ENCODE measurements at regions not wholly inside any gene's neighbourhood (a gene's known extent, or its start where the extent isn't known, plus 50 kb on each side); places are given as distances from the start of the nearest gene placed in this dataset.
A peak's percentile ranks its signal among the peaks of the same experiment; 100 is the strongest.

DNA sequence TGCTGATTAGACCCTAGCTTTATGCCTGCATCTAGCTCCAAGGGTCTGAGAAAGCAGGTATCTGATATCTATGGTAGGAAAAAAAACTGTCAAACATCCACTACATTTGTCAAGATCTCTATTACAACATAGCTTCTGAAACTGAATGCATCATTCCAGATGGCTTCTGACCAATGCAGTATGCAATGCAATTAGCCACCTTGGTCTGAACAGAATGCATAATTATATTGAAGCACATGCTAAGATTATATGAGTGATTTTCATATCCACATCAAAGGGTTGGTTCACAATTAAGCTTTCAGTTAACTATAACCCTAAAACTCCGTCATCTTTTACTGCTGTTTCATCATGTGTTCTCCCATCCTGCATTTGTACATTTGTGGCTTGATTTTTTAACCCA is 271.4 kb downstream of the POLR1F start:
- no peak for DNase-seq

DNA sequence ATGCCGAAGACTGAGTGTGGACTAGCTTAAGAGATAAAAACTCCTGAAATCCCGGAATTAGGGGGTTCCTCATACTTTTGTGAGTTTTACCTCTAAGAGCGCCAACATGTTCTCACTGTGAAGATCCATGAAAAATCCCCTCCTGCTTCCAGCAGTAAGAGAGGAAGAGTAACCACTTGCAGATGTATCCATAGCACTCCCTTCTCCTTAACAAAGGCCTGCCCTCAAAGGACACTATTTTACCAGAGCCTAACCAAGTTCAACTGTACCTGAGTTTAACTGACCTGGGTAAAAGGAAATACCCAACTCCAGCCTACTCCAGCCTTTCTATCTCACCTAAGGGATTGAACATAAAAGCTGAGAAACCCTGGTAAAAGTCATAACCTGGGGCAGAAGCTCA is 280.9 kb downstream of the POLR1F start:
- no peak for DNase-seq

DNA sequence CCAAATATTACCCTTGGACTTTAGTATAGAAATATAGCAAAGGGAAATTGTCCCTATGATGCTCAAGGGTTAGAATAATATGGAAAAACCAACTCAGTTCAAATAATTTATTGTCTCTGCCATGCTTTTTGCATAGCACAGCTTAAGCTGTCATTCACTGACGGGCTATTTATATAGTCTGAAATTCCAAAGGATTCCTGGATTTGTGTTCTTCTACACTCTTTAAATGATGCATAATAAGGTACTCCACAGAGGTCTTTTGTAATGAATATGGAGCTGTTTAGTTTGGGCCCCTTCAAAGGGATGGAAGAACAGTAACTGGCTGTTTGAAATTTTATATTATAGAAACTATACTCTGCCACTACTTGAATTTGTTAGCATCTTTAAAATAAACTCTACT is 276.6 kb upstream of the FERD3L start:
- no peak for DNase-seq

DNA sequence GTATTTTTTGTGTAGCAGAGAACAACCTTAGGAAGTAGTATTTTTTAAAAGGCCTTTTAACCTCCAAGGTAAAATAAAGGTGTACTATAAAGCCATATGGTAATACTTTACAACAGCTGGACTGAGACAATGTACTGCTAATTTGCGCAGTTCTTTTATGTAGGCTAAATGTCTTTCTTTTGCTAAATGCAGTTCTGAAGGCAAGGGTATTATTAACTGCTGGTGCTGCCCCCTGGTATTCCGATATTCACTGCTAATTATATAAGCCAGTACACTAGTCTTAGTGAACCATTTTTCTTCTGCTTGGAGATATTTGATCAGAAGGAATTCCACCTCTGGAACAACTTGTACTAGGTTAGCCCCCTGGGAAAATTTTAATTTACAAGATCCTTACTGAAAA is 272.0 kb upstream of the FERD3L start:
- no peak for DNase-seq

DNA sequence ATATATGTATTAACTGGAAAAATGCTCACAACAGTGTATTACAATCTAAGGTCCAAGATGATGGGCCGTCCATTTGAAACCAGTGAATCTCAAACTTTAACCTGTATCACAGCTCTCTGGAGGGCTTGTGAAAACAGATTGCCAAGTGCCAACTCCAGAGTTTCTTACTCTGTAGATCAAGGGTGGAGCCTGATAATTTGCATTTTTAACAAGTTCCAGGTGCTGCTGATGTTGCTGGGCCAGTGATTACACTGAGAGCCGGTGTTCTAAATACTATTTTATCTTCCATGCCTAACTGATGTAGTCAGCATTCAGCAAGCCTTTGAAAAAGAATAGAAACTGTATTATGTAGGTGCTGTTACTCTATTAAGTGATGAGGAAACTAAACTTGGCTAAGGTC is 269.9 kb upstream of the FERD3L start:
- DNase-seq: no peak

DNA sequence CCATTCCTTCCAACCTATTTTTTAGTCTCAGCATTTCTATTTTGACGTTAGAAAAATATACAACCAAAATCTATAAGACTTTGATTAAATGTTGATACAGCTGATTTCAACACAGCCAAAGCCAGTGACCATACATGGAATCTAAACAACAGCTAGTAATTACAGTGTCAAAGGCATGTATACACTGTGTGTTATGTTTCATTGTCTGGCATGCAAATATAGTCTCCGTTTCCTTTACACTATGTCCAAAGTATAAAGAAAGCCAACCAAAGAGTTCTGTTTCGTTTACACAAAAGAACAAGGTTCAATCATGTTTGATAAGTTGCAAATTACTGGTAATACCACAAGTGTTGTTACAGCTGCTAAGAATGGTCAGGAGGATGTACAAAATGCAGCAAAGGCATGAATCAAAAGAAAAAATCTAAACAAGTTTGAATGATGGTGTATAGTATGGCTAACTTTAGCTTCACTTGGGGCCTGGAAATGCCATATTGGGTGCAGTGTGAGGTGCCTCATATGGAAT is 268.3 kb upstream of the FERD3L start:
- DNase-seq: no peak

DNA sequence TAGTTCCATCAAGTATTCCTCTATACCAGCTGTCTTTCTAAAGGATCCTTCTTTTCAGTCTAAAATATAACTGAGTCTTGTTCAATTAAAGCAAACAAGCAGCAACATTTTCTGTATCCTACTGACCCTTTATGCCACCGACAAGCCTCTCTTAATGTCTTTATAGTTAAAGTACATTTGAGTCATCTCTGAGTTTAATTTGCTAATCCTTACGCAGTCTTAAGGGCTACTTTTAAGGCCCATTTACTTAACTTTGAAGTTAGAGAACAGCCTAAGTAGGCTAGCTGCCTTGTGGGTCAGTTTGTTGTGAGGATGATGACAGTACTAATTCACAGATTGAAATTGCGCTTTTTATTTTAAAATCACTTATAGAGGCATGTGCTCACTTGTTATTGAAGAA is 265.5 kb upstream of the FERD3L start:
- DNase-seq: no peak

DNA sequence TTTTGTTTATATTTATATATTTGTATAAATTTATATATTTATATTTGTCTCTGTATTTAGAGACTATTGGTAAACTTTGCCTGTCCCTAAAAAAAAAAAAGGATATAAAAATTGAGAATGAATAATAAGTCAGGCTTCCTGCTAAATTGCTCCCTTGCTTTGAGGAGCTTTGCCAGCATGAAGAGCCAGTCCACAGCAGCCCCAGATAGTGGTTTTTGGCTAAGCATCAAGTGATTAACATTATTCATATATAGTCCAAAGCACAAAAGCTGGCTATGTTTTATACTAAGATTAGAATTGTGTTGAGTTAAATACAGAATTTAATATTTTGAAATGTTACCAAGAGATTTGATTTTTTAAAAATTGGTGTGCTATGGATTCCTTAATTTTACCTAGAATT is 264.9 kb upstream of the FERD3L start:
- DNase-seq: peak; percentile 66

DNA sequence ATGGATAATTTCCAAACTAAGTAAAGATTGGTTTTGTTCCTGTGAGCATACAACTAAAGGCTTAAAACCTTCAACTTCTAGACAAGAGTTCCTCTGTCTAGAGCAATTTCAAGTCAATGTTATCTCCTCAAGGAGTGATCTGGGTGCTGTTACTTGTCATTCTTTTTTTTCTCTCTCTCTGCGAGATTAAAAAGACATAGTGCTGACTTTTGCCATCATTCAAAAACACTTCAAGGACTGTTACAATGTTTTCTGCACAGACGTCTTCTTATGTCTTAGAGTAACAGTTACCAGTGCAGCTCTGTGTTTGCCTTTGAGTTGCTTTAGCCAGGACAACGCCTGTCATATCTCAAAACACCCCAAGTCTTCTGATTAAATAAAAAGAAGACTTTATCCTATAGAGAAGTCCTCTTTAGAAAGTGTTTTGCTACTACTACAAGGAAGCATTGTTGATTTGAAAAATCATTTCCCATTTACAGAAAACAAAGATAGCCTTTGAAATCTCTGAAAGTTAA is 263.5 kb upstream of the FERD3L start:
- DNase-seq: no peak

DNA sequence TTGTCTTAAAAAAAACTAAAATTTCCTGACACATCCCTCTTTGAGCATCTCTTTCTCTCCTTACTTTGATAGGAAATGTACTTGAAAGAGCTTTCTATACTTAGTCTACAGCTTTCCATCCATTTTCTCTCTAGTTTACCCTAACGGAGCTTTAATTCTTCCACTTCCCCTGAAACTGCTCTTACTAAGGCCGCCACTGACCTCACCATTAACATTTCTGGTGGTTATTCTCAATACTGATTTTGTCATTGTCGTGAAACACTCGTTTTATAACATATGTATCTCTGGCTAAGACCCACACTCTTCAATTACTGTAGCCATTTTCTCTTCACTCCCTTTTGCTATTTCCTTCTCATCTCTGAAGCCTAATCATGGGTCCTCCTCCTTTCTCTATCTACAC is 262.0 kb upstream of the FERD3L start:
- no peak for DNase-seq

DNA sequence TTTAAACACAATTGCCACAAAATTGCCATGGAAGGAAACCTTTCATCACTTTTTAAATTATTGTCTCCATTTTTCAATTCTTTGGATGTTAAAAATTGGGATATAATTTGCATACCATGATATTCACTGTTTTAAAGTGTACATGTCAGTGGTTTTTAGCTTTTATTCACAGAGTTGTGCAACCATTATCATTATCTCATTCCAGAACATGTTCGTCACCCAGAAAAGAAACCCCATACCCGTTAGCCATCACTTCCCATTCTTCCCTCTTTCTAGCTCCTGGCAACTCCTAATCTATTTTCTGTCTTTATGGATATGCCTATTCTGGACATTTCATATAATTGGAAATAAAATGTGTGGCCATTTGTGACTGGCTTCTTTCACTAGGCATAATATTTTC is 260.3 kb upstream of the FERD3L start:
- DNase-seq: peak; percentile 82

DNA sequence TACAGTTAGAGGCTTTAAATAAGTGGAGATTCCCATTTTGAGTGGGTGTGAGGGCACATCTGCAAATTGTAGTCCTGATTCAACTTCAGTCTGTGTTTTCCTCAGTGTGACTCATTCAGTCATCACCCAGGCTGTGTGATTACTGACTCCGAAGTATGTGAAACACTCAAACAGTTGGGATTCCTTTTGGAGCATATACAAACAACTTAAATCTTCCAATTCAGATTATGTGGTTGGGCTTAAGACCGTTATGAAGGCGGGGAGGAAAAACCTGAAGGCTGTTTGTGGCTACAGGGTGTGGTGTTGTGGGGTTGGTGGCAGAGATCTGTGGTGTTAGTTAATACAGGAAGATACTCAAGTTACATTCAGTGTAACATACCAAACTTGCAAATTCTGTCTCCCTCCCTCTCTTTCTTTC is 259.7 kb upstream of the FERD3L start:
- DNase-seq: peak; percentile 99

DNA sequence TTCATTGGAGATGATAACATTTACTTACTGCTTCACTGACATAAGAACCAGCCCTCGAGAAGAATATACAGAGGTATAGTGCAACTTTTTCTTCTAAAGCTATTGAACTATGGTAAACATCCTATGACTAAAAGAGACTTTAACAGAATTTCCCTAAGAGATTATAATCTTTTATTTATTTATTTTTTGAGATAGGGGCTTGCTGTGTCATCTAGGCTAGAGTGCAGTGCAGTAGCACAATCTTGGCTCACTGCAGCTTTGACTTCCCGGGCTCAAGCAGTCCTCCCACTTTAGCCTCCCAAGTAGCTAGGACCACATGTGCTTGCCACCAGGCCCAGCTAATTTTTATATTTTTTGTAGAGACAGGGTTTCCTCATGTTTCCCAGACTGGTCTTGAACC is 258.5 kb upstream of the FERD3L start:
- no peak for DNase-seq

DNA sequence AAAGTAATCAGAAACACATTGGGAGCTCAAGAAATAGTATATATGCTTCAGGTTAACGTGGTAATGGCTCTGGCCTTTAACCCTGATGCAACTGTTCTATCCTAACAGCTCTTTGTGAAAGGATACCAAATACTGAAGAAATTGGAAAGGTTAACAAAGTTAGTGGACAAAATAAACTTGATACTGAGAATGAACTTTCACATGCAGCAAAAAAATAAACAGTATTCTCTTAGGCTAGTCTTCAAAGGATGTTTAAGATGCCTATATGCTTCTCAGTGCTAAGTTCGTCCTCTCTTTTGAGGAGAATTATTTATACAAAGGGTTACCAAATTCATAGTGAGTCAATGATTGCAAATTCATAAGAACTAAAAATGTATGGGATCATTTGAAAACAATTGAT is 256.2 kb upstream of the FERD3L start:
- no peak for DNase-seq

DNA sequence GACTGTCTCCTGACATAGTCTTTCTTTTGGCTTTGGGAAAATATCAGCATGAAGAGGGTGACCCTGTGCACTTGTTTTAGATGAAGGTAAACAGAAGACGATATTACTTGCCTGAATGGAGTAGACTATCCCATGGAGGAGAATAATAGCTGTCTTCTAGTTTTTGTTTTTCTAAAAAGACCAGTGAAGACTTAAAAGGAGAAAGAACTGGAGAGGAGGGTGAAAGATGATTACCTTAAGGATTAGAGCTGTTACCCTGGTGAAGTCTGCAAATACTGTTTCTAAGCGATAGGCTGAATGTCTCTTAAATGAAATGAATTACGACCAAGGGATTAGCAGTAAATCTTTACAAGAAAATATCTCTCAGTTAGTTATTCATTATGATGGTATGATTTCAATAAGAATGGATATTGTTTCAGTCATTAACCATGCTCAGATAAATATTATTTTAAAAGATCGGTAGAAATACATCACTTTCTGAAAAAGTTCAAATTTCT is 255.6 kb upstream of the FERD3L start:
- no peak for DNase-seq

DNA sequence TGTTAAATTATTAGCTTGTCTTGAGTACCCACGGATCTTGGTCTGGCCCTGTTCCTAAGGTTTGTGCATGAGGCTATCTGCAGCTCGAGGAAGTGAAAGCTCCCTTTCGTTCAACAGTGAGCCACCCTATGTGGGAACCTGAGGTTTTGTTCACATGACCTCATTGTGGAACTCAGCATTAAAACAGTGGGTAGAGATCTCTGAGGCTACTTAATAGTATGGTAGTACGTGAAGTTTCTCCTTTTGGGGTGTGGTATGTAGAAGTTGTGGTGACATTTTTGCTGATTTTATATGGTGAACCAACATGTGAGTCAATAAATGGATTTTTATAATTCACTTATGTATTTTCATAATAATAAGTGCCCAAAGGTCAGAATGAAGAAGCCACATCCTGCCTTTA is 252.7 kb upstream of the FERD3L start:
- peak; percentile 20 for DNase-seq

DNA sequence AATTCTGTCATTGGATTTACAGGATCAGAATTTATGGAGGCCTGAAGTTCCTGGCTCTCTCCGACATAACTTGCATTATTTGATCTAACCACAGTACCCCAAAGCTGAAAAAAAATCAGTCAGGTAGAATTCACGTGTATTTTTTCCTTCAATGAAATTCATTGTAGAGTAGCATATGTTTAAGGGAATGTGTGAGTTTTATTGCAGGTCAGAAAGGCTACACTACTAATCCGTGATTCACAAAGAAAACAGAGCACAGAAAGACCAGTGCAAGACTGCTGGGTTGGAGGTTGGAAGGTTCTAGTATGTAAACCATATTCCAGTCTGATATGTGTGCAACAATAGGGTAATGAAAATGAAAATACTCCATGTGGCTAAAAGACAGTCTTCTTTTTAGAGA is 247.0 kb upstream of the FERD3L start:
- DNase-seq: peak; percentile 59

DNA sequence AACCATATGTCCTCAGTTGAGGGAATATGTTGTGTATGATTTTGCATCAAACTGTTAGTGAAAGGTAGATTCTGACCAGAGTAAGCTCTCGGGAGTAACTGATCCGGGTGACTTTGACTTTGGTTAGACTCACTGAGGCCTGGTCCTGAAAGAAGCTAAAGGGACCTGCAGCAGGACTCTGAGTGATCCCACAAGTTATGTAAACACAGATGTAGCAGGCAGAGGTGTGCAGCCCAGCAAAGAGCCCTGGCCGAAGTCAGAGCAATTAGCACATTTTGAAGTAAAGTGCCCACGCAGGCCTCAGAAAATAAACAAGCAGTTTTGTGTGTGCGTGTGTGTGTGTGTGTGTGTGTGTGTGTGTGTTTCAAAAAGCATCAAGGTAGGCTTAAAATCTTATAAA is 245.6 kb upstream of the FERD3L start:
- DNase-seq: no peak

DNA sequence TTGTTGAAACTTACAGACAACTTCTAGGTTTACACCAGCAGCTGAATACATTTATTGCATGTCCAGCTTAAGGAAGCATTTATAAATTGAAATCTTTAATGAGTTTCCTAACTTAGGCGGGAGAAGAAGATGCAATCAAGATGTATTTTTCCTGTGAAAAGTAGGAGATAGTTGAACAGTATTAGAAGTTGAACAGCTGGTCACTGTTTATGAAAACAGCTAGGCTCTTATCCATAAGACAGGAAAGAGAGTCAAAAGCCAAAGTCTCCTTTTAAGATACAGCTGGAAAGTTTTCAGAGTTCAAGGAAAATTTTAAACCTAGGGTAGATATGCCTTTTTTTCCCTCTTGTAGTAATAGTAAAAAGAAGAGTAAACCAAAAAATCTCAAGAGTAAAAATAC is 236.1 kb upstream of the FERD3L start:
- DNase-seq: no peak

DNA sequence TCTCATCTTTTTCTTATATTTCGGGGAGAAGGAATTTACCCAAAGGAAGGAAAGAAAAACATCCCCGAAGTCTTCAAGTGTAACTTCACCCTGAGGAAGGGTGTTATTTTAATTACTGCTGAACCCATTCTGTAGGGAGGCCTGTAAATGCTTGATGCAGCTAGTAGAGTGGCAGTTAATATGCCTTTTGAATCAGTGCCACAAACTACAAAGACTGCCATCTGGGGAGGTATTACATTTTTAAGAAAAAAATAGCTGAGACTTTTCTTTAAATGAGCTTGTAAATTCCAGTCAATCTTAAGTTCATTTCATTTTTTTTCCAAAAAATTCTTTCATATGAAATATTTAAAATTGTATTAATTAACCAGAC is 233.1 kb upstream of the FERD3L start:
- no peak for DNase-seq

DNA sequence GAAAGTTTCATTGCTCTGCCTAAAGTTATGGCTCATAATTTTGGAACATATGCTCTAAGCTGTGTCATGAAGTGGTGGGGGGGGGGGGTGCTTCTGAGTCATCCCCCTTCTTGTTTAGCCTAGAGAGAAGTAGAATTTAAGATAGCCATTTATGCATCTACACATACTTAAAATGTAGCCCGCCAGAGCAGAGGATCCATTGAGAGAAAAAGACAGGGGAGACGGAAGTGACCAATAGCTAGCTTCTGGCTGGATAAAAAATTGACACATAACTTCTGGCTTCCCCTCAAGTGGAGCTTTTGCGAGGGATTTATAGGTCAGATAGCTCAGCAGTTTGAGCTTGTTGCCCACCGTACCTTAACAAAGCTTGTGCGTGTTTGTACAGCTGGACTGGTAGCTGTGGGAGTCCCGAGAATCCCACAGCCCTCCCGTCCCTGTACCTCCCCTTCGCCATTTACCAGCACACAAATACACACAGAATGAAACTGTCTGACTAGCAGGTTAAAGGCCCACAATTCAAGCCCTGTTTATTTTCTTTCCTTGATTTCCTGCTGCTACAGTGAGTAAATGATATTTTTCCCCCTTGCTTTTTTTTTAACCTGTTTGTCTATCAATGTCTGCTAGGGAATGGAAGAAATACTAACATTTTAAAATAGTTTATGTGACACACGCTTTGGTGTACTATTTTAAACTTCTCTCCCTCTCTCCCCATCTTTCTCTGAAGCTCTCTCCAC is 232.6 kb upstream of the FERD3L start:
- peak; percentile 72 for DNase-seq

DNA sequence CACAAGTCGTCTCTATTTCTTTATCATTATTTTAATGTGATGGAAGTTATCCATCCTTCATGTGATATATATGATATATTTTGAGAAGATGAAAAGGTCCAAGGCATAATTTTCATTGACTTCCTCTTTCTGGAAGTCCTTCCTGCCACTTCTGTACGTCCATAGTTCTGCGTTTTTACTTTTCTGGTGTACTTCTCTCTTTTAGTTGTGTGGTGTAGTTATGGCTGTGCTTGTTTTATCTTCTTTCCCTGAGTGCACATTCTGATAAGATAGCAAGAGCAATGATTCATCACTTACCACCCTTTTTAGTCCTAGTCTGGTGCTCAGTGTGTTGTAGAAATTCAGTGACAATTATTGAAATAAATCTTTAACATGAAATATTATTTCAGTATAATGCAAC is 231.3 kb upstream of the FERD3L start:
- no peak for DNase-seq

DNA sequence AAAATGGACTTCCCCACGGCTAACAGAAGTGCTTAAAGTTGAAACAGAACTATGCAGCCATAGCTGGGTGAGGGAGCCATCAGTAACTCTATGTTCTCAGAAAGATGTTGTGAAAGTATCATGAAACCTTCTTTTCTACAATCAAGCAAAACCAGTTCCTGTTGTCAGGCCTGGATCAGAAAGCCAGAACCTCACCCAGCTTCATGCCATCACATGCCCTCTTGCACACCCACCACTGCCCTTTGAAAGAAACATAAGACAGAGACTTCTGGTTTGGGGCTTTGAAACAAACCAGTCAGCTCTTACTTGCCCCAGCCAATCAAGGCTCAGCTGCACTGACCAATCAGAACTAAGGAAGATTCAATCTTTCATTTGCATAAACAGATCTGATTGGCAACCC is 230.8 kb upstream of the FERD3L start:
- no peak for DNase-seq

DNA sequence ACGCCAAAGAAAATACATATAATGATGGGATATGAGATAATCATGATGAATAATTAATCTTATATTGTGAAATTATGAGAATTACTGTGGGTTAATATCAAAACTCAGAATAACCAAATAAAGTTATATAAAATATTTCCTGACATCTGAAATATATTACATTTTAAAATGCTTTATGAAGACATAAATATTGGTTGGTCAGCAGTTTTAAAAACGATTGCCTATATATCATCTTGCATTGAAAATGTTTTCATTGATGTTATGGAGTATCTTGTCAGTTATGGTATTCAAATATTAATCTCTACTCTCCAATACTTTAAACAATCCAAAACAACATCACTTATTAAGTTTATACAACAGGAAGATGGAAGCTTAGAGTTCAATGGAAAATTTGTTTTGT is 228.1 kb upstream of the FERD3L start:
- DNase-seq: no peak

DNA sequence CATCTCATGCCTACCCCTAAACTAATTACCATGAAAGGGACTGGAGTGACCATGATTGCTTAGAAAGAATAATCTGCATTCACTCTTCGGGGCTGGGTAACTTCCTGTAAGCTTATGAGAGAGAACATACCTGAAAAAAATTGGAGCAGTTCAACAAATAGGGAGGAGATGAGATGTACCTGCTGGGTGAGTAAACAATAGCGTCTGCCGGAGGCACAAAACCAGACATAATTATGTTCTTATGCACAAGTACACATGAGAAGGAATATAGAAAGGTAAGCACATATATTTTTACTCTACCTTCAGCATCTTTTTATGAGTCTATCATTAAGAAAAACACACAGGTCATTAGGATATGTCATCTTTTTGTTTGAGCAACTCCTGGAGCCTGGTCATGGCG is 224.6 kb upstream of the FERD3L start:
- DNase-seq: no peak
